Muscle of leg (tissue), 3 donors: ENCODE measurements at regions not wholly inside any gene's neighbourhood (a gene's known extent, or its start where the extent isn't known, plus 50 kb on each side); places are given as distances from the start of the nearest gene placed in this dataset.

Source experiments
- DNase-seq: peaks from one replicate; pipeline ENCODE4 v3.0.0; 2013
- H3K27ac ChIP-seq: one replicate; pipeline ENCODE4 v1.5.1; 2013; ENCODE audit warnings: mild to moderate bottlenecking, low read length, control low read depth
- H3K27me3 ChIP-seq: one replicate; pipeline ENCODE4 v1.6.1; 2013; ENCODE audit warnings: low read length; ENCODE audit not compliant: control insufficient read depth, insufficient read depth
- H3K36me3 ChIP-seq: one replicate; pipeline ENCODE4 v1.6.1; 2013; ENCODE audit warnings: low read length; ENCODE audit not compliant: control insufficient read depth, insufficient read depth
- H3K4me1 ChIP-seq: one replicate; pipeline ENCODE4 v1.6.1; 2013; ENCODE audit warnings: low read length; ENCODE audit not compliant: control insufficient read depth, insufficient read depth
- H3K4me3 ChIP-seq: one replicate; pipeline ENCODE4 v1.5.1; 2013; ENCODE audit warnings: low read length, control low read depth
- H3K9me3 ChIP-seq: replicated peaks from 2 replicates; pipeline ENCODE4 v1.6.1; 2013; ENCODE audit warnings: low read depth, low read length; ENCODE audit not compliant: control insufficient read depth
- WGBS: methylation state at CpG from one replicate; pipeline ENCODE4 v1.1.5; 2013; ENCODE audit warnings: missing lambda C conversion rate; ENCODE audit not compliant: insufficient coverage; 5-methylcytosine and 5-hydroxymethylcytosine counted together

DNA sequence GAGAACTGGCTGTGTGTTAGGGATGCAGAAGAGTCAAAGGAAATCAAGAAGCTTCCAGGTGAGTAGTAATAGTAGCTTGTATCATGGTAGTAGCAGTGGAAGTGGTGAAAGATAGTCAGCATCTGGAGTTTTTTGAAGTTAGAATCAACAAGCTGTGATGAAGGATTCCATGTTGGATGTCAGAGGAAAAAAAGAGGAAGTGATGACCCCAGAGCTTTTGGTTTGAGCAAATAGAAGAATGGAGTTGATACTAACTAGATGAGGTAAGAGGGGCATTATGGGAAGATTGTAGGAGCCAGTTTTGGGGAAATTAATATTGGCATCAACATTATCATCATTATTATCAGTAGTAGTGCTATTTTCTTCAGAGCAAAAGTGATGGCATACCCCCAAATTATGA, 542.2 kb downstream of the XIRP2 start:
- no peak overlapping the region for H3K27ac ChIP-seq
- no peaks in the 10 kb centered on the region for H3K27me3 ChIP-seq
- DNase-seq, result no peak
- no peaks in the 10 kb centered on the region for H3K4me1 ChIP-seq
- H3K36me3 ChIP-seq, result no peaks in the 10 kb centered on the region
- no peak overlapping the region for H3K4me3 ChIP-seq
- H3K9me3 ChIP-seq, result no peaks in the 10 kb centered on the region

- WGBS, result 80% methylated on average over 1 of the region's 8 CpGs
- H3K36me3 ChIP-seq, result no peaks in the 10 kb centered on the region
- H3K9me3 ChIP-seq, result no peaks in the 10 kb centered on the region
- no peaks in the 10 kb centered on the region for H3K4me1 ChIP-seq
- DNase-seq, result no peak
- H3K27ac ChIP-seq, result no peak overlapping the region
- H3K27me3 ChIP-seq, result no peaks in the 10 kb centered on the region
- no peak overlapping the region for H3K4me3 ChIP-seq
Measured at GRCh38 chr2:167424803-167425755, 536.8 kb downstream of the XIRP2 start.

DNA sequence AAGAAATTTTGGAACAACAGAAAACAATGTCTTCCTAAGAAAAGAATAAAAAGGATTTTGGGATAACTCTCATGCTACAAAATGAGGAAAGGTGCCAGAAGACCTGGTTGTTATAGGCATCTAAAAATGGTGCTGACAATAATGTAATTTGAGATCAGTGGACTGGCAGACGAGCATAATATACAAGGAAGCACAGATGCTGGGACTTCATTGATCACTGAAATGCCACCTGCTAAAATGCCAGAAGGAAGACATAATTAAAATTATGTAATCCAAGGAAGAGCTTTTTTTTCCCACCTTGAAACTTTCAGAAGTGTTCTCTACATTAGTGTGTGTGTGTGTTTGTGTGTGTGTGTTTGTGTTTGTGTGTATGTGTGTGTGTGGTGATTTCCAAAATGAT, 535.9 kb downstream of the XIRP2 start:
- no peaks in the 10 kb centered on the region for H3K4me1 ChIP-seq
- 33% methylated on average over 1 of the region's 1 CpG for WGBS
- no peaks in the 10 kb centered on the region for H3K36me3 ChIP-seq
- no peaks in the 10 kb centered on the region for H3K9me3 ChIP-seq
- no peak for DNase-seq
- H3K27me3 ChIP-seq, result no peaks in the 10 kb centered on the region
- no peak overlapping the region for H3K27ac ChIP-seq
- H3K4me3 ChIP-seq, result no peak overlapping the region

DNA sequence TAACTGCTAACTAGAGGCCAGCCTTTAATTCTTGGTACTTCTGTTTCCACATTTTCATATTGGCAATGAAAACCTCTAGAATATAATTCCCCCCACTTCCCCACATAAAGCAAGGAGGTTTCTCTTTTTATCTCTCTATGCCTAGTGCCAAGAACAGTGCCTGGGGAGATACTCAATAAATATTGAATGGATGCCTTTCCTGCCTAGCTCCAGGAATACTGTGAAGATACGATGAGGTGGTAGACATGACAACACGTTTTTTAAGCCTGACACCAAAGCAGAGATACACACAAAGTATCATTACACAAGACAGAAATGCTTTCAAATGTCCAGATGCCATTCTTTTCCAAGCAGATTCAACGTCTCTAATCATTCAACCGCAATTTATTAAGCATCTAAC, 535.5 kb downstream of the XIRP2 start:
- Histone ChIP-seq H3K4me3 (no peak overlapping the region), H3K27ac (no peak overlapping the region), H3K4me1 (no peaks in the 10 kb centered on the region), H3K27me3 (no peaks in the 10 kb centered on the region), H3K9me3 (no peaks in the 10 kb centered on the region), H3K36me3 (no peaks in the 10 kb centered on the region)
- no CpG with 5 or more reads among the region's 4 CpGs for WGBS
- DNase-seq, result no peak

DNA sequence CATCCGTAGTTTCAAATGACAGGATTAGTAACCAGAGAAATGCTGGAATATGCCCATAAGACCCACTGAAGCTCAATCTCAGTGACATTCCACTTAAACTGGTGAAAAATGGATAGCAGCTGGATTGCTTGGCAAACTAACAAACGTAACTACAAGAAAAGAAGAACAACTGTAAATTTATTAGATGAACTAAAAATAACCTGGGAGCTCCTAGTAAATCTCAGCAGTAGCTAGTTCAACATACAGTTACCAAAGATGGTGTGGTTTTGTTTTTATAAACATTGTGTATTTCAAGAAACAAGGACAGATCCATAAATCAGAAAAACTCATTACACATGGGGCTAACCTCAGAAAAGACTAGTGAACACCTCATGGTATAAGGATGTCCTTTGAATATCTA, 531.9 kb downstream of the XIRP2 start:
- 14% methylated on average over 1 of the region's 2 CpGs for WGBS
- peak; percentile 57 for DNase-seq
- no peaks in the 10 kb centered on the region for H3K9me3 ChIP-seq
- H3K4me3 ChIP-seq, result no peak overlapping the region
- no peaks in the 10 kb centered on the region for H3K36me3 ChIP-seq
- no peak overlapping the region for H3K27ac ChIP-seq
- no peaks in the 10 kb centered on the region for H3K27me3 ChIP-seq
- no peaks in the 10 kb centered on the region for H3K4me1 ChIP-seq

GRCh38 chr2:167415068-167415467, 526.8 kb downstream of the XIRP2 start:
- Histone ChIP-seq H3K36me3 (no peaks in the 10 kb centered on the region), H3K4me1 (no peaks in the 10 kb centered on the region), H3K27ac (no peak overlapping the region), H3K4me3 (no peak overlapping the region), H3K27me3 (no peaks in the 10 kb centered on the region), H3K9me3 (no peaks in the 10 kb centered on the region)
- no peak for DNase-seq

DNA sequence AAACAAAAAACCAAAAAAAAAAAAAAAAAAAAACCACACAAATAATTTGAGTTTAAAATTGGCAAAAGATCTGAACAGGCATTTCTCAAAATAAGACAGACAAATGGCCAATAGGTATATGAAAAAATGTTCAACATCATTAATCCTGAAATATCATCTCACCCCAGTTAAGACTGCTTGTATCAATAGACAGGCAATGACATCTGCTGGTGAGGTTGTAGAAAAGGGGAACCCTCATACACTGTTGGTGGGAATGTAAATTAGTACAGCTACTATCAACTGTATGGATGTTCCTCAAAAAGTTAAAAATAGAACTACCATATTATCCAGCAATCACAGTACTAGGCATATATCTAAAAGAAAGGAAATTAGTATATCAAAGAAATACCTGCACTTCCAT, 523.1 kb downstream of the XIRP2 start:
- Histone ChIP-seq H3K27ac (no peak overlapping the region), H3K27me3 (no peaks in the 10 kb centered on the region), H3K4me1 (no peaks in the 10 kb centered on the region), H3K4me3 (no peak overlapping the region), H3K9me3 (no peaks in the 10 kb centered on the region), H3K36me3 (no peaks in the 10 kb centered on the region)
- DNase-seq, result no peak

DNA sequence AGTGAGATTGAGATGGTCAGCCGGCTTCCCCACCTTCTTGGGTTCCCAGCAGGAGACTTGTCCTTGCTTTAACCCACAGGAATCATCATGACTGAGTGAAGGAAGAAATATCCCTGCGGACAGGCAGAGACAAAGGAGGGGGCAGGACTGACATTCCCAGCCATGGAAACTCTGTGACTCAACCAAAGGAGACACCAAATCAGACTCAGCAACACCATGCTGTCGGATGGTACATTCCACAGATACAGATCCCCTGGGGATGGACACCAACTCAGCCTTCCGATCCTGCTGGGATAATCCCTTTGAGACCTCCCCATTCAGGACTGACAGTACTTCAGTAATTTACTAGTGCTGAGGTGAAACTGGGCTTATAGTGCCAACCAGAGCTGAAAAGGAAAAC, 518.3 kb downstream of the XIRP2 start:
- Histone ChIP-seq H3K27ac (no peak overlapping the region), H3K27me3 (no peaks in the 10 kb centered on the region), H3K36me3 (no peaks in the 10 kb centered on the region), H3K4me3 (no peak overlapping the region), H3K4me1 (no peaks in the 10 kb centered on the region), H3K9me3 (no peaks in the 10 kb centered on the region)
- DNase-seq, result no peak
- WGBS, result 52% methylated on average over 2 of the region's 4 CpGs

DNA sequence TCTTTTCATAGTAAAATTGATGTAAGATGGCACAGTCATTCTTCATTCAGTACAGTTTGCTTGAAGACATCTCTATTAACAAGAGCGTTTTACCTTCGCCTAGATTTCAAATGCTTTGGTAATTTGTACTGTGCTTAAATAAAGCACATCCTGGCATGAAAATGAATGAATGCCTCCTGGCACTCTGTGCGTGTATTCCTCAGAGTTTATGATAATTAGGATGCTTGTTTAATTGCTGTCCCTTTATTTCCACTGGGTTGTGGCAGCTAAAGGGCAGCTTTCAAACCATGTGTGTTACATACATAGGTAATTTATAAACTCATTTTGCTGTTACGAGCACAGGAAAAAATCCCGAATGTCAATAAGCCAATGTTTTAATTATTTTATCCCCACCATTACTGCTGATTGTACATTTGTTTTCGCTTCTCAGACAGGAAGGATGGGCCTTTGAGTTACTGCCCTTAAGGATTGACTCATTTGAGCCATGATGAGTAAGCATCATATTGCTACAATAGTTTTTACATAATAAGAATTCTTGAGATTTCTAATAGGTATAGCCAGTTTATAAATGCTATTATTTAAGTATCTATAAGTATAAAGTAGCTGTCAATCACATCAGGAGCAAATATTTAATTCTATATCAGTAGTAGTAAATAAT, 516.5 kb downstream of the XIRP2 start:
- DNase-seq, result no peak
- H3K36me3 ChIP-seq, result no peaks in the 10 kb centered on the region
- H3K9me3 ChIP-seq, result no peaks in the 10 kb centered on the region
- H3K4me1 ChIP-seq, result no peaks in the 10 kb centered on the region
- H3K4me3 ChIP-seq, result no peak overlapping the region
- H3K27ac ChIP-seq, result no peak overlapping the region
- no peaks in the 10 kb centered on the region for H3K27me3 ChIP-seq
- no CpG with 5 or more reads among the region's 6 CpGs for WGBS

GRCh38 chr2:167401309-167401708, 513.0 kb downstream of the XIRP2 start:
- no peak for DNase-seq
- H3K36me3 ChIP-seq, result no peaks in the 10 kb centered on the region
- H3K27me3 ChIP-seq, result no peaks in the 10 kb centered on the region
- H3K4me3 ChIP-seq, result no peak overlapping the region
- H3K27ac ChIP-seq, result no peak overlapping the region
- H3K4me1 ChIP-seq, result no peaks in the 10 kb centered on the region
- no peaks in the 10 kb centered on the region for H3K9me3 ChIP-seq
